ENCODE measurements at regions not wholly inside any gene's neighbourhood (a gene's known extent, or its start where the extent isn't known, plus 50 kb on each side); places are given as distances from the start of the nearest gene placed in this dataset.

DNA sequence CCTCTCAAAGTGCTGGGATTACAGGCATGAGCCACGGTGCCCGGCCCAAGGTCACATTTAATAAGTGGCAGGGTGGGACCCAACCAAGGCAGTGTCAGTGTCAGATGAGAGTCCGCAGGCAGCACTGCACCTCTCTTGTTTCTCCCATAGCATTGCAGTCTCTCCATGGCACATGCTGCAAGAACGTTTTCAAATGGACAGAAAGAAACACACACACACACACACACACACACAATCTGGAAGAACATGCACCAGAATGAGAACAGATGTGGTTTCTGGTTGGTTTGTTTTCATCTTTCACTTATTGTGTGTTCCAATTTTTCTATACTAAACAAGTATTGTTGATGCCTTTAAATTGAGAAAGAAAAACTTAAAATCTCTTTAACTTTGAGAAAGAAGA is 126.5 kb downstream of the SYF2 start:
- POLR2A ChIA-PET = interaction anchor here (0.7 kb wide), 1 partner anchor 380 kb away, joined by 9 read pairs; no protein-coding TSS in a partner anchor
- no peak for DNase-seq (ENCODE audit: extremely low spot score)
- CTCF ChIA-PET = interaction anchor here (0.8 kb wide), 1 partner anchor 99 kb away, joined by 3 read pairs; no protein-coding TSS in a partner anchor
- TF ChIP-seq, protein P1, sequence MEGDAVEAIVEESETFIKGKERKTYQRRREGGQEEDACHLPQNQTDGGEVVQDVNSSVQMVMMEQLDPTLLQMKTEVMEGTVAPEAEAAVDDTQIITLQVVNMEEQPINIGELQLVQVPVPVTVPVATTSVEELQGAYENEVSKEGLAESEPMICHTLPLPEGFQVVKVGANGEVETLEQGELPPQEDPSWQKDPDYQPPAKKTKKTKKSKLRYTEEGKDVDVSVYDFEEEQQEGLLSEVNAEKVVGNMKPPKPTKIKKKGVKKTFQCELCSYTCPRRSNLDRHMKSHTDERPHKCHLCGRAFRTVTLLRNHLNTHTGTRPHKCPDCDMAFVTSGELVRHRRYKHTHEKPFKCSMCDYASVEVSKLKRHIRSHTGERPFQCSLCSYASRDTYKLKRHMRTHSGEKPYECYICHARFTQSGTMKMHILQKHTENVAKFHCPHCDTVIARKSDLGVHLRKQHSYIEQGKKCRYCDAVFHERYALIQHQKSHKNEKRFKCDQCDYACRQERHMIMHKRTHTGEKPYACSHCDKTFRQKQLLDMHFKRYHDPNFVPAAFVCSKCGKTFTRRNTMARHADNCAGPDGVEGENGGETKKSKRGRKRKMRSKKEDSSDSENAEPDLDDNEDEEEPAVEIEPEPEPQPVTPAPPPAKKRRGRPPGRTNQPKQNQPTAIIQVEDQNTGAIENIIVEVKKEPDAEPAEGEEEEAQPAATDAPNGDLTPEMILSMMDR (IDR thresholded peaks at IDR 0.05; ENCODE audit: control extremely low read depth, extremely low read depth, low read depth, missing control alignments) = no peak

DNA sequence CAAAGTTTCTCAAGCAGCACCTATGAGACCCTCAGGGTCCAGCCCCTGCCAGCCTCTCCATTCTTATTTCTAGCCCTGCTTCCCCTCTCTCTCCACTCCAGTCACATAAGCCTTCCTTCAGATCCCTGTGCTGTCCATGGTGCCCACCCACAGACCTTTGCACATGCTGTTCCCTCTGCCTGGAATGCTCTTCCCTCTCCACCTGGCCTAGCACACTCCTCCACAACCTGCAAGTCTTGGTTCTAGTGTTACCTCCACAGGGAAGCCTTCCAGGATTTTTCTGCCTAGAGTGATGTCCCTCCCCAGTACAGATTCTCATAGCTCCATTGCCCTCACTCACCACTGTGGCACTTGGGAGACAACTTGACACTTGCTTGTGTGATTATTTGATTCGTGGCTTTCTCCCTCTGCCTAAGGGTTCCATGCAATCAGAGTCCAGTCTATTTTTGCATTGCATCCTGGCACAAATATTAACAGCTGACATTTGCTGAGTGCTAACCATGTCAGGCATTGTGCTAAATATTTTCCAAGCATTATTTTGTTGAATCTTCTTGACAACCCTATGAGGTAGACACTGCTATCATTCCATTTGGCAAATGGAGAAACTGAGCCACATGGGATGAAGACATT is 127.3 kb downstream of the SYF2 start:
- ChIA-PET POLR2A (no interaction called here), CTCF (interaction anchor here (0.7 to 1.0 kb wide), 3 partner anchors 100 to 257 kb away, joined by 3 to 4 read pairs (median 3); no protein-coding TSS in a partner anchor)
- DNase-seq (ENCODE audit: extremely low spot score) = no peak
- TF ChIP-seq, protein P1 (IDR thresholded peaks at IDR 0.05; ENCODE audit: control extremely low read depth, extremely low read depth, low read depth, missing control alignments) = no peak

DNA sequence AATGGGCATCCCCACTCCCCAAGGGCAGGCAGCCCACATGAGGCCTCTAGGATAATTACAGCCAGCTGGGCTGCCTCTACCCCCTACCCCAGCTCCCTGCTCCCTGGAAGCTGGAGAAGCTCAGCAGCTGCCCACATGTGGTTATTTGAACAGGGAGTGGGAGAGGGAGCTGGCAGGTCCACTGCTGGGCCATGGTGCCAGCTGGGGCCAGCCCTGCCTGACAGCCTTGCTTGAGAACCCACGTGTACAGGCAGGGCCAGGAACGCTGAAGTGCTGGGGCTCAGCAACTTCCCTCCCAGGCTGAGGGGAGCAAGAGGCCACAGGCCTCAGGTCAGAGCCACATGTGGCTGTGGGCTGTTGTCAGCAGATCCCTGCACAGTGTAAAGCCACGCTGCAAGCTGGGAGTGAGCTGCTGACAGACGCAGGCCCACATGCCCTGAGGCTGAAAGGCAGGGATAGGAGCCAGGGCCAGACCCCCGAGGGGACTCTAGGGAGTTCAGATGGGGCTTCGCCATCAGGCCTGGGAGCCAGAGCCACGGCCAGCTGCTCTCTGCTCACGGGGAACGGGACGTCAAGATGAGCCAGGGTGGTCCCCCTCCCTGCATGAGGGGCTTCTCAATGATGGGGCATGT is 129.0 kb downstream of the SYF2 start:
- DNase-seq (ENCODE audit: extremely low spot score) = no peak
- ChIA-PET POLR2A (no interaction called here), CTCF (interaction anchor here (0.8 to 1.7 kb wide), 7 partner anchors 16 to 255 kb away, joined by 3 to 6 read pairs (median 4); no protein-coding TSS in a partner anchor)
- TF ChIP-seq, protein P1 (IDR thresholded peaks at IDR 0.05; ENCODE audit: control extremely low read depth, extremely low read depth, low read depth, missing control alignments) = no peak

DNA sequence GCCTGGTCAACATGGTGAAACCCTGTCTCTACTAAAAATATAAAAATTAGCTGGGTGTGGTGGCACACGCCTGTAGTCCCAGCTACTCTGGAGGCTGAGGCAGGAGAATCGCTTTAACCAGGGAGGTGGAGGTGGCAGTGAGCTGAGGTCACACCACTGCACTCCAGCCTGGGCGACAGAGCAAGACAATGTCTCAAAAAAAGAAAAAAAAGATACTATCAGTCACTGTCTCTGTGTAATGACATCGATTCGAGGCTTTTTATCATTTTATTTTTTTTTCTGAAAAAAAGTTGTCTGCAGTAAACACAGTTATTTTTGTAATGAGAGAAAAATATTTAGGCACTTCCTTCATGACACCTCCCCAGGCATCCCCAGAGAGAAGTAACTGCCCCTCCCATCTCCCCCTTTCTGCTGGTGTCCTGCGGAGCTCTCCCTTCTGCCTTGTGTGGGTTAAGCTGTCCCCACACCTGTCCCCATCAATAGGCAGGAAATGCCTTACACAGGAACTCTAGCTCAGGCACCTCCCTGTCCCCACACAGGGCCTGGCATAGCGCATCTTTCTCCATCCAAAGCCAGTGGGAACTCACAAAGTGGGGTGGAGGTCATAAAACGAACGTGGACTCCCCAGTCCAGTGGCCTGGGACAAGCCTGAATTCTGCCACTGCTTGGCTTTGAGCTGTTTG is 132.0 kb downstream of the SYF2 start:
- ChIA-PET CTCF (interaction anchor here (0.7 to 3.5 kb wide), 27 partner anchors 9 to 412 kb away, joined by 3 to 18 read pairs (median 6); no protein-coding TSS in a partner anchor), POLR2A (no interaction called here)
- TF ChIP-seq, protein P1 (IDR thresholded peaks at IDR 0.05; ENCODE audit: control extremely low read depth, extremely low read depth, low read depth, missing control alignments) = no peak
- DNase-seq (ENCODE audit: extremely low spot score) = no peak

DNA sequence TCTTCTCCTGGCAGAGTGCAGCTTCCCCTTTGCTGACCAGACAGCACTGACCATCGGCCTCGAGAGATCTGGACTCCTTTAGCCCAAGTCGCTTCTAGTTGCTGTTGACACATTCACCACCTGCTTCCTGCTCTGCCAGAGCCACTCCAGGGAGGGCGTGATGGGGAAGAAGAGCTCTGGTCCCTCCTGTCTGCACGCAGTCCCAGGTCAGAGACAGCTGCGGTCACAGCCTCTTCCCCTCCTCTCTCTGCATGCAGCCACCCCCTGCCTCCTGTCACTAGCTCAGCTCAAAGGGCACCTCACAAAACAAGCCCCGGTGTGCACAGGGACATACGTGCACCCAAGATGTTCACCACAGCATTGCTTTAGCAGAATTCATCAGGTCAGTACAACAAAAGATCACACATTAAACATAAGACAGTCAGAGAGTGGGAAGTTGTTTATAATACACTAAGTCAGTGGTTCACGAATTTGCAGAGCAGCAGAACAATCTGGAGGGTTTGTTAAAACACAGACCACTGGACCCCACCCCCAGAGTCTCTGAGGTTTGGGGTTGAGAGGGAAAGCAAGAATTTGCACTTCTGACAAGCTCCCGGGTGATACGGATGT is 132.9 kb downstream of the SYF2 start:
- TF ChIP-seq, protein P1 (IDR thresholded peaks at IDR 0.05; ENCODE audit: control extremely low read depth, extremely low read depth, low read depth, missing control alignments) = no peak
- DNase-seq (ENCODE audit: extremely low spot score) = no peak
- ChIA-PET CTCF (interaction anchor here (0.8 to 3.5 kb wide), 19 partner anchors 10 to 412 kb away, joined by 3 to 15 read pairs (median 5); partner anchors contain the start of gene RUNX3), POLR2A (no interaction called here)

DNA sequence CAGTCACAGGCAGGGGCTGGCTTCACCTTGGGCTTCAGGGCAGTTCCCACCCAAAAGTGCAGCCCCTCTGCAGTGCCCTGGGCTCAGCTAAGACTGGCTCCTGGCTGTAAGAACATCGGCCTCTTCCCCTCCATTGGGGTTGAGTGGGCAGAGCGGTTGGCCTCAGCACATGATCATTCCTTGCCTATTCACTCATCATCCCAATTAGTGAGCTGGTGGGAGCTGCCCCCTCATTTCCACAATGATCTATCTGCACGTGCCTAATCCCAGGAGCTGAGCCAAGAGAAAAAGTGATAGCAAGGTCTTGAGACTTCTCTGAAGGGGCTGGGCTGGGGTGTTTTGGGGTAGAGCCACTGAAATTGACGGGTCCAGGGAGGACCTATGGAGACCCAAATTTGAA is 133.6 kb downstream of the SYF2 start:
- TF ChIP-seq, protein P1 (IDR thresholded peaks at IDR 0.05; ENCODE audit: control extremely low read depth, extremely low read depth, low read depth, missing control alignments) = no peak
- POLR2A ChIA-PET = no interaction called here
- DNase-seq (ENCODE audit: extremely low spot score) = no peak
- CTCF ChIA-PET = interaction anchor here (1.1 to 3.1 kb wide), 10 partner anchors 9 to 251 kb away, joined by 3 to 15 read pairs (median 4); no protein-coding TSS in a partner anchor
